Mesenchymal stem cell (in vitro differentiated cells and primary cell): ENCODE measurements at regions not wholly inside any gene's neighbourhood (a gene's known extent, or its start where the extent isn't known, plus 50 kb on each side); places are given as distances from the start of the nearest gene placed in this dataset.

Experiments
- DNase-seq: peaks from one replicate; pipeline ENCODE4 v3.0.0-alpha.2; 2013
- H2AFZ ChIP-seq: one replicate; pipeline ENCODE4 v1.6.1; 2013; ENCODE audit warnings: low read depth, mild to moderate bottlenecking, control low read depth, inconsistent platforms, low read length, moderate library complexity
- H2AK5ac ChIP-seq: 2 replicates; pipeline ENCODE4 v1.6.1; 2013; ENCODE audit warnings: low read length, moderate library complexity, mild to moderate bottlenecking, inconsistent platforms; ENCODE audit not compliant: severe bottlenecking
- H2BK120ac ChIP-seq: one replicate; pipeline ENCODE4 v1.6.1; 2013; ENCODE audit warnings: low read depth, mild to moderate bottlenecking, inconsistent platforms, low read length, moderate library complexity
- H2BK12ac ChIP-seq, 2 experiments: one replicate each; pipeline ENCODE4 v1.6.1; 2013; ENCODE audit warnings: inconsistent platforms in 2 of 2, low read length in 2 of 2, mild to moderate bottlenecking in 2 of 2, moderate library complexity in 2 of 2, control low read depth in 1 of 2
- H2BK15ac ChIP-seq: one replicate; pipeline ENCODE4 v1.6.1; 2013; ENCODE audit warnings: mild to moderate bottlenecking, low read depth, inconsistent platforms; ENCODE audit not compliant: poor library complexity, severe bottlenecking
- H2BK5ac ChIP-seq: 2 replicates; pipeline ENCODE4 v1.6.1; 2013; ENCODE audit warnings: low read depth, mild to moderate bottlenecking, low read length, control low read depth, inconsistent platforms; ENCODE audit not compliant: poor library complexity, severe bottlenecking
- H3K14ac ChIP-seq, 2 experiments: one replicate each; pipeline ENCODE4 v1.6.1; 2013; ENCODE audit warnings: inconsistent platforms in 2 of 2, low read length in 2 of 2, control low read depth in 1 of 2, mild to moderate bottlenecking in 1 of 2, moderate library complexity in 1 of 2
- H3K18ac ChIP-seq, 2 experiments: one replicate each; pipeline ENCODE4 v1.6.1; 2013; ENCODE audit warnings: inconsistent platforms in 2 of 2, low read length in 2 of 2, control low read depth in 1 of 2, low read depth in 1 of 2, mild to moderate bottlenecking in 1 of 2
- H3K23ac ChIP-seq, 2 experiments: one replicate each; pipeline ENCODE4 v1.6.1; 2013; ENCODE audit warnings: inconsistent platforms in 2 of 2, low read length in 2 of 2, mild to moderate bottlenecking in 2 of 2, moderate library complexity in 2 of 2, control low read depth in 1 of 2
- H3K27ac ChIP-seq: 2 replicates; pipeline ENCODE4 v1.5.1; 2013; ENCODE audit warnings: mild to moderate bottlenecking, moderate library complexity, low read length, control low read depth, inconsistent platforms; ENCODE audit not compliant: poor library complexity, severe bottlenecking
- H3K27me3 ChIP-seq, 2 experiments: 2 replicates each; pipeline versions ENCODE4 v1.6.1 to v1.7.0; 2013; ENCODE audit warnings: low read length in 2 of 2, mild to moderate bottlenecking in 2 of 2, moderate library complexity in 2 of 2, control low read depth in 1 of 2, inconsistent platforms in 1 of 2; ENCODE audit not compliant: control insufficient read depth in 1 of 2, insufficient read depth in 1 of 2
- H3K36me3 ChIP-seq, 2 experiments: 2 replicates each; pipeline versions ENCODE4 v1.6.1 to v1.7.0; 2013; ENCODE audit warnings: low read length in 2 of 2, control low read depth in 1 of 2, inconsistent platforms in 1 of 2, low read depth in 1 of 2, mild to moderate bottlenecking in 1 of 2; ENCODE audit not compliant: insufficient read depth in 2 of 2, control insufficient read depth in 1 of 2
- H3K4ac ChIP-seq, 2 experiments: one replicate each; pipeline ENCODE4 v1.6.1; 2013; ENCODE audit warnings: inconsistent platforms in 2 of 2, low read length in 2 of 2, mild to moderate bottlenecking in 2 of 2, moderate library complexity in 2 of 2, control low read depth in 1 of 2, low read depth in 1 of 2
- H3K4me1 ChIP-seq: 2 replicates; pipeline ENCODE4 v1.6.1; 2013; ENCODE audit warnings: low read depth, low read length, control low read depth; ENCODE audit not compliant: control insufficient read depth, insufficient read depth
- H3K4me2 ChIP-seq: 2 replicates; pipeline ENCODE4 v1.6.1; 2013; ENCODE audit warnings: low read length, mild to moderate bottlenecking, inconsistent platforms; ENCODE audit not compliant: poor library complexity, severe bottlenecking
- H3K4me3 ChIP-seq, 2 experiments: 2 replicates each; pipeline versions ENCODE4 v1.5.1 to v1.7.0; 2013; ENCODE audit warnings: low read length in 2 of 2, mild to moderate bottlenecking in 2 of 2, control low read depth in 1 of 2, low read depth in 1 of 2; ENCODE audit not compliant: insufficient read depth in 1 of 2
- H3K79me1 ChIP-seq: replicated peaks from 2 replicates; pipeline ENCODE4 v1.6.1; 2013; ENCODE audit warnings: mild to moderate bottlenecking, control low read depth, low read length, inconsistent platforms; ENCODE audit not compliant: poor library complexity, severe bottlenecking
- H3K9ac ChIP-seq: 2 replicates; pipeline ENCODE4 v1.7.0; 2013; ENCODE audit warnings: mild to moderate bottlenecking, low read length, moderate library complexity
- H3K9me3 ChIP-seq: 2 replicates; pipeline ENCODE4 v1.7.0; 2013; ENCODE audit warnings: mild to moderate bottlenecking, low read length; ENCODE audit not compliant: control insufficient read depth
- H4K8ac ChIP-seq: one replicate; pipeline ENCODE4 v1.6.1; 2013; ENCODE audit warnings: inconsistent platforms, mild to moderate bottlenecking, low read length, moderate library complexity
- H4K91ac ChIP-seq: one replicate; pipeline ENCODE4 v1.6.1; 2013; ENCODE audit warnings: mild to moderate bottlenecking, low read length, inconsistent platforms
- WGBS: methylation state at CpG from one replicate; pipeline ENCODE4 v1.1.7; 2013; ENCODE audit warnings: mixed read lengths; 5-methylcytosine and 5-hydroxymethylcytosine counted together

GRCh38 chr15:31500766-31501449, 174.3 kb downstream of the KLF13 start:
- no peak for DNase-seq
- no peaks in the 10 kb centered on the region for H3K36me3 ChIP-seq
- no peak overlapping the region for H2AK5ac ChIP-seq
- no peak overlapping the region for H2BK12ac ChIP-seq
- H2BK5ac ChIP-seq = no peak overlapping the region
- H3K18ac ChIP-seq = no peak overlapping the region
- WGBS = 39% methylated on average over 3 of the region's 3 CpGs
- H3K9me3 ChIP-seq = no peaks in the 10 kb centered on the region
- no peak overlapping the region for H4K91ac ChIP-seq
- no peaks in the 10 kb centered on the region for H3K79me1 ChIP-seq
- no peak overlapping the region for H3K23ac ChIP-seq
- H2AFZ ChIP-seq = no peak overlapping the region
- H4K8ac ChIP-seq = no peak overlapping the region
- no peak overlapping the region for H3K14ac ChIP-seq
- no peak overlapping the region for H3K4ac ChIP-seq
- no peak overlapping the region for H3K27ac ChIP-seq
- H3K4me2 ChIP-seq = no peak overlapping the region
- H2BK120ac ChIP-seq = no peak overlapping the region
- no peaks in the 10 kb centered on the region for H3K4me1 ChIP-seq
- H3K27me3 ChIP-seq = peaks cover 3 to 25% of the 10 kb centered on the region in 2 experiments
- no peak overlapping the region for H3K9ac ChIP-seq
- no peak overlapping the region for H2BK15ac ChIP-seq
- H3K4me3 ChIP-seq = no peak overlapping the region

- no peak overlapping the region for H3K9ac ChIP-seq
- H3K79me1 ChIP-seq = no peaks in the 10 kb centered on the region
- WGBS = 91% methylated on average over 12 of the region's 12 CpGs
These were observed 175.0 kb downstream of the KLF13 start for GRCh38 chr15:31501536-31502157.

GRCh38 chr15:31502541-31503229, 176.1 kb downstream of the KLF13 start:
- Histone ChIP-seq H3K36me3 (no peaks in the 10 kb centered on the region), H3K9me3 (no peaks in the 10 kb centered on the region), H2BK15ac (no peak overlapping the region), H2BK5ac (no peak overlapping the region), H3K23ac (no peak overlapping the region), H3K79me1 (no peaks in the 10 kb centered on the region), H2BK12ac (no peak overlapping the region), H3K14ac (no peak overlapping the region), H4K8ac (no peak overlapping the region), H3K9ac (no peak overlapping the region), H2AFZ (no peak overlapping the region), H3K27ac (no peak overlapping the region), H4K91ac (peak overlapping the region; percentile 19), H2BK120ac (no peak overlapping the region), H2AK5ac (no peak overlapping the region), H3K4ac (no peak overlapping the region), H3K4me2 (no peak overlapping the region), H3K4me1 (no peaks in the 10 kb centered on the region), H3K4me3 (no peak overlapping the region), H3K18ac (no peak overlapping the region), H3K27me3 (peaks cover 3 to 25% of the 10 kb centered on the region in 2 experiments)
- WGBS = 86% methylated on average over 13 of the region's 13 CpGs
- DNase-seq = no peak

More at GRCh38 chr15:31501536-31502157, 175.0 kb downstream of the KLF13 start:
- H3K4ac ChIP-seq = no peak overlapping the region
- H3K4me1 ChIP-seq = no peaks in the 10 kb centered on the region
- H3K9me3 ChIP-seq = no peaks in the 10 kb centered on the region
- H2AFZ ChIP-seq = no peak overlapping the region
- no peak overlapping the region for H3K4me2 ChIP-seq
- H2BK5ac ChIP-seq = no peak overlapping the region
- H3K27ac ChIP-seq = no peak overlapping the region
- H2AK5ac ChIP-seq = no peak overlapping the region
- no peaks in the 10 kb centered on the region for H3K36me3 ChIP-seq
- H3K4me3 ChIP-seq = no peak overlapping the region
- H2BK15ac ChIP-seq = no peak overlapping the region
- H3K18ac ChIP-seq = no peak overlapping the region
- no peak overlapping the region for H3K23ac ChIP-seq
- peaks cover 3 to 25% of the 10 kb centered on the region in 2 experiments for H3K27me3 ChIP-seq
- H2BK120ac ChIP-seq = no peak overlapping the region
- no peak overlapping the region for H3K14ac ChIP-seq
- no peak overlapping the region for H4K91ac ChIP-seq
- no peak for DNase-seq
- H2BK12ac ChIP-seq = no peak overlapping the region
- H4K8ac ChIP-seq = no peak overlapping the region

- Histone ChIP-seq H2AK5ac (no peak overlapping the region), H2AFZ (no peak overlapping the region), H3K36me3 (no peaks in the 10 kb centered on the region), H3K4me1 (no peaks in the 10 kb centered on the region), H4K8ac (no peak overlapping the region), H4K91ac (peak overlapping the region; percentile 19), H3K27ac (no peak overlapping the region), H3K14ac (no peak overlapping the region), H2BK120ac (no peak overlapping the region), H2BK12ac (no peak overlapping the region), H3K4ac (no peak overlapping the region), H3K18ac (no peak overlapping the region), H3K9me3 (no peaks in the 10 kb centered on the region), H2BK5ac (no peak overlapping the region), H3K23ac (no peak overlapping the region), H3K27me3 (peaks cover 3 to 25% of the 10 kb centered on the region in 2 experiments), H2BK15ac (no peak overlapping the region), H3K9ac (no peak overlapping the region), H3K4me3 (no peak overlapping the region), H3K79me1 (no peaks in the 10 kb centered on the region), H3K4me2 (no peak overlapping the region)
- WGBS = 70% methylated on average over 6 of the region's 6 CpGs
- DNase-seq = no peak
These were observed 176.6 kb downstream of the KLF13 start for GRCh38 chr15:31503256-31503655.
